MCF 10A (cell line): ENCODE measurements at regions not wholly inside any gene's neighbourhood (a gene's known extent, or its start where the extent isn't known, plus 50 kb on each side); places are given as distances from the start of the nearest gene placed in this dataset.

Experiments
- BruUV-seq: library from RNA; stranded (reverse); fragments of 400-500 nt; replicated peaks from 2 replicates; lab custom pipeline; 2021; lab: Mats Ljungman, UMichigan
- CTCF ChIA-PET: fragments of 300-600 bp; sonication (Branson Sonifier 250); formaldehyde crosslinking; extraction: SDS; loops from one replicate; lab custom pipeline; 2021; ENCODE audit warnings: antibody characterized with exemption, inconsistent platforms; lab: Yijun Ruan, JAX
- POLR2A ChIA-PET: fragments of 300-600, 350-650 bp; sonication (Branson Sonifier 250); formaldehyde crosslinking; extraction: SDS; loops from one replicate; lab custom pipeline; 2020; ENCODE audit warnings: antibody characterized with exemption, inconsistent platforms; lab: Yijun Ruan, JAX
- DNase-seq: peaks from one replicate; pipeline ENCODE4 v3.0.0-alpha.2; 2018; ENCODE audit not compliant: unreplicated experiment
- H3K27ac Mint-ChIP-seq: one replicate; pipeline ENCODE4 v1.8.0; 2022; ENCODE audit warnings: mild to moderate bottlenecking, low read depth, mixed read lengths; ENCODE audit not compliant: unreplicated experiment
- H3K27me3 Mint-ChIP-seq: one replicate; pipeline ENCODE4 v1.8.0; 2022; ENCODE audit warnings: mixed read lengths; ENCODE audit not compliant: insufficient read depth, unreplicated experiment
- H3K36me3 Mint-ChIP-seq: one replicate; pipeline ENCODE4 v1.8.0; 2022; ENCODE audit warnings: mild to moderate bottlenecking, moderate library complexity, mixed read lengths; ENCODE audit not compliant: insufficient read depth, unreplicated experiment
- H3K4me1 Mint-ChIP-seq: one replicate; pipeline ENCODE4 v1.8.0; 2022; ENCODE audit warnings: mixed read lengths; ENCODE audit not compliant: insufficient read depth, unreplicated experiment
- H3K4me3 Mint-ChIP-seq: one replicate; pipeline ENCODE4 v1.8.0; 2022; ENCODE audit warnings: mild to moderate bottlenecking, moderate library complexity, mixed read lengths; ENCODE audit not compliant: unreplicated experiment
- H3K9me3 Mint-ChIP-seq: one replicate; pipeline ENCODE4 v1.8.0; 2022; ENCODE audit warnings: mixed read lengths; ENCODE audit not compliant: unreplicated experiment
- intact Hi-C: fragments of 100-400 bp; cut with micrococcal nuclease; formaldehyde crosslinking; loops from 2 replicates; pipeline ENCODE4 v1.14.1; 2022
- TF ChIP-seq, protein P1 (sequence below): fragments of 200-600 bp; IDR thresholded peaks from one replicate; pipeline ENCODE4 v1.8.0; 2022; ENCODE audit warnings: antibody characterized with exemption, mild to moderate bottlenecking; ENCODE audit not compliant: unreplicated experiment

GRCh38 chr6:145396499-145396898 lies 338.8 kb downstream of the EPM2A start:
- Mint-ChIP-seq H3K27ac (no peak overlapping the region), H3K4me3 (no peak overlapping the region)
- intact Hi-C loops: no loop called here

DNA sequence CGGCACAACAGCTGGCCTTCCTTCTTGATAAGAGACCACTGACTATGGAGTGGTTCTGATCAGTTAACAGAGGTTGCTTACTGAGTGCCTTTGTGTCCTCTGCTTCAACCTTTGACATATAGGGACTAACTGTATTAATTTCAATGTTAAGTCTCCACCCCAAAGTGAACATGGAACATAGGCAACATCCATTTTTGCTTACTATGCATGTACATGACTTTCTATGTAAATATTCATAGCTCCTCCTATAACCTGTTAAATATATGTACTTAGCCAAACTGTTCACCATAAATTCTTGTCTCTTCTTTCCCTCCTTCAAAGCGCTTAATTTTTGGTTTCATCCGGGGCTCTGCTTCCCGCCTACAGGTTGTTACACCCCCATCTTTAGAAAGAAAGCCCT lies 334.8 kb downstream of the EPM2A start:
- intact Hi-C loops: no loop called here
- no peak for DNase-seq
- ChIA-PET POLR2A (no interaction called here), CTCF (no interaction called here)
- TF ChIP-seq, protein P1, sequence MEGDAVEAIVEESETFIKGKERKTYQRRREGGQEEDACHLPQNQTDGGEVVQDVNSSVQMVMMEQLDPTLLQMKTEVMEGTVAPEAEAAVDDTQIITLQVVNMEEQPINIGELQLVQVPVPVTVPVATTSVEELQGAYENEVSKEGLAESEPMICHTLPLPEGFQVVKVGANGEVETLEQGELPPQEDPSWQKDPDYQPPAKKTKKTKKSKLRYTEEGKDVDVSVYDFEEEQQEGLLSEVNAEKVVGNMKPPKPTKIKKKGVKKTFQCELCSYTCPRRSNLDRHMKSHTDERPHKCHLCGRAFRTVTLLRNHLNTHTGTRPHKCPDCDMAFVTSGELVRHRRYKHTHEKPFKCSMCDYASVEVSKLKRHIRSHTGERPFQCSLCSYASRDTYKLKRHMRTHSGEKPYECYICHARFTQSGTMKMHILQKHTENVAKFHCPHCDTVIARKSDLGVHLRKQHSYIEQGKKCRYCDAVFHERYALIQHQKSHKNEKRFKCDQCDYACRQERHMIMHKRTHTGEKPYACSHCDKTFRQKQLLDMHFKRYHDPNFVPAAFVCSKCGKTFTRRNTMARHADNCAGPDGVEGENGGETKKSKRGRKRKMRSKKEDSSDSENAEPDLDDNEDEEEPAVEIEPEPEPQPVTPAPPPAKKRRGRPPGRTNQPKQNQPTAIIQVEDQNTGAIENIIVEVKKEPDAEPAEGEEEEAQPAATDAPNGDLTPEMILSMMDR: no peak
- H3K27me3 Mint-ChIP-seq: no peaks in the 10 kb centered on the region
- no peak overlapping the region for H3K4me3 Mint-ChIP-seq
- no TSS peak for BruUV-seq
- H3K9me3 Mint-ChIP-seq: no peaks in the 10 kb centered on the region
- no peaks in the 10 kb centered on the region for H3K36me3 Mint-ChIP-seq
- no peaks in the 10 kb centered on the region for H3K4me1 Mint-ChIP-seq
- H3K27ac Mint-ChIP-seq: no peak overlapping the region

More at GRCh38 chr6:145396499-145396898, 338.8 kb downstream of the EPM2A start:
- no peak for DNase-seq
- no peaks in the 10 kb centered on the region for H3K9me3 Mint-ChIP-seq
- ChIA-PET CTCF (no interaction called here), POLR2A (no interaction called here)
- TF ChIP-seq, protein P1: no peak
- H3K27me3 Mint-ChIP-seq: no peaks in the 10 kb centered on the region
- H3K4me1 Mint-ChIP-seq: no peaks in the 10 kb centered on the region
- no TSS peak for BruUV-seq
- no peaks in the 10 kb centered on the region for H3K36me3 Mint-ChIP-seq

DNA sequence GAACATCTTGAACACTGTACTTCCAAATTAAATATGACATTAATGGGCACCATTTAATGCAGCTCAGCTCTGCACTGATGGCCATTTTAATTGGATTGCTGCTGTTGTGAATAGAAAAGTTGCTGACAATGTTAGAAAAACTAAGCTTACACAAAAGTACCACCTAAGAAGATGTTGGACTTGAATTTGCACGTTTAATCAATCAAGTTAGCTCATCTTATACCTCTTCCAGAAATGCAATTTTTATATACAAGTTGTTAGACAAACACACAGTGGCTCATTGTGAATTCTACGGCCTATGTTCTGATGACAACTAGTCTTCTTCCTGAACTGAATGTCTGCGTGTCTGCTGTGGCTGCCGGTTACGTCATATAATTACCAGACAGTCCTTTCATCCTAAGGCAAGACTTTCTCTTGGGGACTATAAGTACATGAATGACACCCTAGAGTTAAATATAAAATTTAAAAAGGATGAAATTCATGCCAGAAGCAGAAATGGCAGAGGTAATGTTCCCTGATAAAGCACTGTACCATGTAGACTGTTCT lies 330.2 kb downstream of the EPM2A start:
- intact Hi-C loops: no loop called here
- TF ChIP-seq, protein P1: no peak
- BruUV-seq: no TSS peak
- DNase-seq: no peak
- ChIA-PET POLR2A (no interaction called here), CTCF (no interaction called here)
- Mint-ChIP-seq H3K36me3 (no peaks in the 10 kb centered on the region), H3K4me1 (no peaks in the 10 kb centered on the region), H3K27ac (no peak overlapping the region), H3K27me3 (no peaks in the 10 kb centered on the region), H3K4me3 (no peak overlapping the region), H3K9me3 (no peaks in the 10 kb centered on the region)

DNA sequence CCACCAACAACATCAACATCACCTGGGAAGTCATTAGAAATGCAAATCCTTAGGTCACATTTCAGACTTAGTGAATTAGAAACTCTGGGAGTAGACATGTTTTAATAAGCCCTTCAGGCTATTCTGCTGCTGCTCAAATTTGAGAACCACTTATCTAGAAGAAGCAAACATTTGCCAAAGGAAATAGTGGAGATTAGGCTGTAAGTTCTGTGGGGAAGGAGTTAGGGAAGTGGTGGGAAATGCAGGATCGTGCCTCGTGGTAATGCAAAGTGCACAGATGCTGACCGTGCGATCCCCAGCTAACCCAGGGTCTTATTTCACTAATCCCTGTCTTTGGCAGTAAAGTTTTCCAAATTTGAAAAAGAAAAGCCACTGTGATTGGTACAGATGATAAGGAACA lies 328.5 kb downstream of the EPM2A start:
- TF ChIP-seq, protein P1: no peak
- Mint-ChIP-seq H3K27ac (no peak overlapping the region), H3K9me3 (no peaks in the 10 kb centered on the region), H3K4me3 (no peak overlapping the region), H3K27me3 (no peaks in the 10 kb centered on the region), H3K36me3 (no peaks in the 10 kb centered on the region), H3K4me1 (no peaks in the 10 kb centered on the region)
- no peak for DNase-seq
- no TSS peak for BruUV-seq
- intact Hi-C loops: no loop called here
- CTCF ChIA-PET: no interaction called here
- POLR2A ChIA-PET: interaction anchor here (1.2 to 1.7 kb wide), 2 partner anchors 9 to 21 kb away, joined by 3 read pairs; no protein-coding TSS in a partner anchor
